ENCODE measurements at regions not wholly inside any gene's neighbourhood (a gene's known extent, or its start where the extent isn't known, plus 50 kb on each side); places are given as distances from the start of the nearest gene placed in this dataset.

GRCh38 chr15:62394079-62394478 is 229.0 kb upstream of the C2CD4B start:
- Histone ChIP-seq H3K27me3 (ENCODE audit: control insufficient read depth in 4 of 4, insufficient read depth in 4 of 4, low read length in 3 of 4) (no peaks in the 10 kb centered on the region), H3K9ac (ENCODE audit: low read depth in 1 of 2, low read length in 2 of 2) (no peak overlapping the region), H3K4me1 (ENCODE audit: control insufficient read depth in 4 of 4, insufficient read depth in 4 of 4, low read length in 3 of 4) (peaks cover 3 to 29% (median 16%) of the 10 kb centered on the region in 4 donors), H3K36me3 (ENCODE audit: control insufficient read depth in 4 of 4, insufficient read depth in 3 of 4, low read depth in 1 of 4, low read length in 3 of 4) (no peaks in the 10 kb centered on the region), H3K9me3 (ENCODE audit: control insufficient read depth in 4 of 4, low read length in 3 of 4) (no peaks in the 10 kb centered on the region), H3K27ac (ENCODE audit: low read depth in 1 of 2, low read length in 2 of 2) (no peak overlapping the region), H3K4me3 (ENCODE audit: low read depth in 1 of 3, low read length in 3 of 3) (no peak overlapping the region)
- DNase-seq (ENCODE audit: low spot score) = no peak
- 72% methylated on average over 2 of the region's 2 CpGs for WGBS
- TF ChIP-seq GABPA (IDR thresholded peaks at IDR 0.05 in 1 of 2, conservative IDR thresholded peaks at IDR 0.05 in 1 of 2) (no peak), JUND (IDR thresholded peaks at IDR 0.05) (no peak)

- no peak overlapping the region for H3K27ac ChIP-seq (ENCODE audit: low read depth in 1 of 2, low read length in 2 of 2)
- no peaks in the 10 kb centered on the region for H3K27me3 ChIP-seq (ENCODE audit: control insufficient read depth in 4 of 4, insufficient read depth in 4 of 4, low read length in 3 of 4)
- H3K9ac ChIP-seq (ENCODE audit: low read depth in 1 of 2, low read length in 2 of 2) = no peak overlapping the region
- no peak for DNase-seq (ENCODE audit: low spot score)
- WGBS = 87% methylated on average over 5 of the region's 5 CpGs
- no peak overlapping the region for H3K4me3 ChIP-seq (ENCODE audit: low read depth in 1 of 3, low read length in 3 of 3)
- H3K4me1 ChIP-seq (ENCODE audit: control insufficient read depth in 4 of 4, insufficient read depth in 4 of 4, low read length in 3 of 4) = no peaks in the 10 kb centered on the region
- TF ChIP-seq FOXA1 (IDR thresholded peaks at IDR 0.05) (no peak), RXRA (IDR thresholded peaks at IDR 0.05) (no peak), CTCF (IDR thresholded peaks at IDR 0.05; ENCODE audit: low read depth, low read length, missing input control) (no peak), ZBTB33 (IDR thresholded peaks at IDR 0.05) (no peak), SP1 (IDR thresholded peaks at IDR 0.05) (no peak), TAF1 (conservative IDR thresholded peaks at IDR 0.05) (no peak), FOXA2 (IDR thresholded peaks at IDR 0.05) (no peak), HNF4A (conservative IDR thresholded peaks at IDR 0.05) (no peak), RAD21 (IDR thresholded peaks at IDR 0.05) (no peak)
- TF ChIP-seq, protein P1, sequence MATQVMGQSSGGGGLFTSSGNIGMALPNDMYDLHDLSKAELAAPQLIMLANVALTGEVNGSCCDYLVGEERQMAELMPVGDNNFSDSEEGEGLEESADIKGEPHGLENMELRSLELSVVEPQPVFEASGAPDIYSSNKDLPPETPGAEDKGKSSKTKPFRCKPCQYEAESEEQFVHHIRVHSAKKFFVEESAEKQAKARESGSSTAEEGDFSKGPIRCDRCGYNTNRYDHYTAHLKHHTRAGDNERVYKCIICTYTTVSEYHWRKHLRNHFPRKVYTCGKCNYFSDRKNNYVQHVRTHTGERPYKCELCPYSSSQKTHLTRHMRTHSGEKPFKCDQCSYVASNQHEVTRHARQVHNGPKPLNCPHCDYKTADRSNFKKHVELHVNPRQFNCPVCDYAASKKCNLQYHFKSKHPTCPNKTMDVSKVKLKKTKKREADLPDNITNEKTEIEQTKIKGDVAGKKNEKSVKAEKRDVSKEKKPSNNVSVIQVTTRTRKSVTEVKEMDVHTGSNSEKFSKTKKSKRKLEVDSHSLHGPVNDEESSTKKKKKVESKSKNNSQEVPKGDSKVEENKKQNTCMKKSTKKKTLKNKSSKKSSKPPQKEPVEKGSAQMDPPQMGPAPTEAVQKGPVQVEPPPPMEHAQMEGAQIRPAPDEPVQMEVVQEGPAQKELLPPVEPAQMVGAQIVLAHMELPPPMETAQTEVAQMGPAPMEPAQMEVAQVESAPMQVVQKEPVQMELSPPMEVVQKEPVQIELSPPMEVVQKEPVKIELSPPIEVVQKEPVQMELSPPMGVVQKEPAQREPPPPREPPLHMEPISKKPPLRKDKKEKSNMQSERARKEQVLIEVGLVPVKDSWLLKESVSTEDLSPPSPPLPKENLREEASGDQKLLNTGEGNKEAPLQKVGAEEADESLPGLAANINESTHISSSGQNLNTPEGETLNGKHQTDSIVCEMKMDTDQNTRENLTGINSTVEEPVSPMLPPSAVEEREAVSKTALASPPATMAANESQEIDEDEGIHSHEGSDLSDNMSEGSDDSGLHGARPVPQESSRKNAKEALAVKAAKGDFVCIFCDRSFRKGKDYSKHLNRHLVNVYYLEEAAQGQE (IDR thresholded peaks at IDR 0.05) = no peak
- TF ChIP-seq, protein P2, sequence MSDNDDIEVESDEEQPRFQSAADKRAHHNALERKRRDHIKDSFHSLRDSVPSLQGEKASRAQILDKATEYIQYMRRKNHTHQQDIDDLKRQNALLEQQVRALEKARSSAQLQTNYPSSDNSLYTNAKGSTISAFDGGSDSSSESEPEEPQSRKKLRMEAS (IDR thresholded peaks at IDR 0.05) = no peak
- H3K36me3 ChIP-seq (ENCODE audit: control insufficient read depth in 4 of 4, insufficient read depth in 3 of 4, low read depth in 1 of 4, low read length in 3 of 4) = no peaks in the 10 kb centered on the region
- no peaks in the 10 kb centered on the region for H3K9me3 ChIP-seq (ENCODE audit: control insufficient read depth in 4 of 4, low read length in 3 of 4)
Observed at GRCh38 chr15:62400778-62401177, 235.7 kb upstream of the C2CD4B start.

Data from liver (tissue), 8 donors.